ENCODE measurements at regions not wholly inside any gene's neighbourhood (a gene's known extent, or its start where the extent isn't known, plus 50 kb on each side); places are given as distances from the start of the nearest gene placed in this dataset.

DNA sequence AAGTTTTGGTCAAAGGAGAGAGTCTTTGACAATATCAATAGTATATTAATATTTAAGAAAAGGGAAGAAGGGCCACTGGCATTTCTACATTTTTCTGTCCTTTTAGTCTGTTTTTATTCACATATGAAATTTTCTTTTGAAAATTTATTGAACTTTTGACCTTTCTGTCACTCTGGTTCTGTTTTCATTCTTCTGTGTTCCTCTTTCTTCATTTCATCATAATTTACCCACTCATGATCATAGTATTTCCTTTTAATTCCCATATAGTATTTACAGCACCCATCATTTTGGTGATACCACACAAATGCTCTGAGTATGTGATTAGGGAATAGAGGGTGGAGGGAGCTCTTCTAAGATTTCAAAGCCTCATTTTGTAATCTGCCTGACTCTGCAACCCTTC lies 142.8 kb downstream of the GJA1 start:
- Histone ChIP-seq H3K9ac (ENCODE audit: extremely low read depth, insufficient read length, low read length) (no peak overlapping the region), H3K27ac (ENCODE audit: insufficient read length, low read depth, low read length) (no peak overlapping the region), H4K8ac (replicated peaks; ENCODE audit: insufficient read length, low read depth, low read length) (no peak overlapping the region), H2BK15ac (ENCODE audit: low read depth, low read length) (no peak overlapping the region), H2AFZ (ENCODE audit: low read length) (no peak overlapping the region), H2BK12ac (ENCODE audit: insufficient read length, low read depth, low read length) (no peak overlapping the region), H3K56ac (ENCODE audit: insufficient read length, low read depth, low read length) (no peak overlapping the region), H4K5ac (ENCODE audit: insufficient read length, low read depth, low read length) (no peak overlapping the region), H3K4ac (ENCODE audit: low read depth, low read length) (no peak overlapping the region), H3K4me2 (ENCODE audit: insufficient read depth, insufficient read length, low read length) (no peak overlapping the region), H3K14ac (ENCODE audit: insufficient read depth, low read length) (no peak overlapping the region), H4K91ac (ENCODE audit: insufficient read length, low read depth, low read length) (no peak overlapping the region), H3K18ac (ENCODE audit: insufficient read length, low read depth, low read length) (no peak overlapping the region), H3K23me2 (ENCODE audit: insufficient read length, low read depth, low read length, poor library complexity, severe bottlenecking) (no peaks in the 10 kb centered on the region), H3K23ac (ENCODE audit: insufficient read length, low read depth, low read length) (no peak overlapping the region), H2BK5ac (ENCODE audit: insufficient read length, low read length) (no peak overlapping the region), H3K27me3 (ENCODE audit: insufficient read depth, low read length) (no peaks in the 10 kb centered on the region), H3K9me3 (ENCODE audit: control insufficient read depth, low read depth, low read length) (no peaks in the 10 kb centered on the region), H2AK5ac (ENCODE audit: insufficient read length, low read length) (no peak overlapping the region), H3K79me1 (ENCODE audit: insufficient read depth, low read depth, low read length, poor library complexity, severe bottlenecking) (no peaks in the 10 kb centered on the region), H2BK20ac (ENCODE audit: low read depth, low read length, poor library complexity, severe bottlenecking) (no peak overlapping the region), H2BK120ac (ENCODE audit: low read depth, low read length, poor library complexity, severe bottlenecking) (no peak overlapping the region), H3T11ph (ENCODE audit: low read length) (no peak overlapping the region), H4K20me1 (ENCODE audit: control insufficient read depth, insufficient read depth, insufficient read length) (no peaks in the 10 kb centered on the region), H3K4me1 (ENCODE audit: insufficient read depth, low read length) (no peaks in the 10 kb centered on the region), H3K79me2 (ENCODE audit: insufficient read depth, low read length) (no peaks in the 10 kb centered on the region)
- Mint-ChIP-seq H3K36me3 (ENCODE audit: insufficient read depth in 1 of 3, low read depth in 3 of 3) (no peaks in the 10 kb centered on the region), H3K9me3 (no peaks in the 10 kb centered on the region), H3K4me3 (no peak overlapping the region), H3K27me3 (ENCODE audit: low read depth) (no peaks in the 10 kb centered on the region), H3K27ac (no peak overlapping the region), H3K4me1 (peaks cover 0 to 4% of the 10 kb centered on the region in 2 experiments; a peak in 3 of 4 replicates)
- TF ChIP-seq, protein P1, sequence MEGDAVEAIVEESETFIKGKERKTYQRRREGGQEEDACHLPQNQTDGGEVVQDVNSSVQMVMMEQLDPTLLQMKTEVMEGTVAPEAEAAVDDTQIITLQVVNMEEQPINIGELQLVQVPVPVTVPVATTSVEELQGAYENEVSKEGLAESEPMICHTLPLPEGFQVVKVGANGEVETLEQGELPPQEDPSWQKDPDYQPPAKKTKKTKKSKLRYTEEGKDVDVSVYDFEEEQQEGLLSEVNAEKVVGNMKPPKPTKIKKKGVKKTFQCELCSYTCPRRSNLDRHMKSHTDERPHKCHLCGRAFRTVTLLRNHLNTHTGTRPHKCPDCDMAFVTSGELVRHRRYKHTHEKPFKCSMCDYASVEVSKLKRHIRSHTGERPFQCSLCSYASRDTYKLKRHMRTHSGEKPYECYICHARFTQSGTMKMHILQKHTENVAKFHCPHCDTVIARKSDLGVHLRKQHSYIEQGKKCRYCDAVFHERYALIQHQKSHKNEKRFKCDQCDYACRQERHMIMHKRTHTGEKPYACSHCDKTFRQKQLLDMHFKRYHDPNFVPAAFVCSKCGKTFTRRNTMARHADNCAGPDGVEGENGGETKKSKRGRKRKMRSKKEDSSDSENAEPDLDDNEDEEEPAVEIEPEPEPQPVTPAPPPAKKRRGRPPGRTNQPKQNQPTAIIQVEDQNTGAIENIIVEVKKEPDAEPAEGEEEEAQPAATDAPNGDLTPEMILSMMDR (conservative IDR thresholded peaks at IDR 0.05), result no peak
- no peak for DNase-seq

Measured in H9 (cell line).